HEK293T (cell line): ENCODE measurements at regions not wholly inside any gene's neighbourhood (a gene's known extent, or its start where the extent isn't known, plus 50 kb on each side); places are given as distances from the start of the nearest gene placed in this dataset.

Source experiments
- ARNT ChIP-seq: fragments of 450-650 bp; IDR thresholded peaks from 2 replicates; pipeline ENCODE4 v1.6.1; 2017; ENCODE audit warnings: mild to moderate bottlenecking
- ELF4 ChIP-seq: fragments of 450-650 bp; IDR thresholded peaks from 2 replicates; pipeline ENCODE4 v1.6.1; 2017; ENCODE audit warnings: antibody characterized with exemption
- FOXA1 ChIP-seq: fragments of 450-650 bp; IDR thresholded peaks from 2 replicates; pipeline ENCODE4 v1.6.1; 2016; ENCODE audit warnings: mild to moderate bottlenecking
- FOXK2 ChIP-seq: fragments of 450-650 bp; IDR thresholded peaks from 2 replicates; pipeline ENCODE4 v1.6.1; 2016; ENCODE audit warnings: mild to moderate bottlenecking
- FOXM1 ChIP-seq: fragments of 450-650 bp; IDR thresholded peaks from 2 replicates; pipeline ENCODE4 v1.6.1; 2017; ENCODE audit warnings: mild to moderate bottlenecking, borderline replicate concordance
- HDGF ChIP-seq: fragments of 450-650 bp; IDR thresholded peaks from 2 replicates; pipeline ENCODE4 v1.6.1; 2017; ENCODE audit warnings: antibody characterized with exemption, borderline replicate concordance
- LEF1 ChIP-seq: fragments of 450-650 bp; IDR thresholded peaks from 2 replicates; pipeline ENCODE4 v1.6.1; 2017; ENCODE audit warnings: mild to moderate bottlenecking, borderline replicate concordance
- NFRKB ChIP-seq: fragments of 450-650 bp; IDR thresholded peaks from 2 replicates; pipeline ENCODE4 v1.6.1; 2016; ENCODE audit warnings: mild to moderate bottlenecking, moderate library complexity
- PKNOX1 ChIP-seq: fragments of 450-650 bp; IDR thresholded peaks from 2 replicates; pipeline ENCODE4 v1.6.1; 2016
- SP1 ChIP-seq: fragments of 450-650 bp; IDR thresholded peaks from 2 replicates; pipeline ENCODE4 v1.6.1; 2017
- TARDBP ChIP-seq: fragments of 450-650 bp; IDR thresholded peaks from 2 replicates; pipeline ENCODE4 v1.6.1; 2016
- ZNF384 ChIP-seq: fragments of 450-650 bp; IDR thresholded peaks from 2 replicates; pipeline ENCODE4 v1.6.1; 2016

DNA sequence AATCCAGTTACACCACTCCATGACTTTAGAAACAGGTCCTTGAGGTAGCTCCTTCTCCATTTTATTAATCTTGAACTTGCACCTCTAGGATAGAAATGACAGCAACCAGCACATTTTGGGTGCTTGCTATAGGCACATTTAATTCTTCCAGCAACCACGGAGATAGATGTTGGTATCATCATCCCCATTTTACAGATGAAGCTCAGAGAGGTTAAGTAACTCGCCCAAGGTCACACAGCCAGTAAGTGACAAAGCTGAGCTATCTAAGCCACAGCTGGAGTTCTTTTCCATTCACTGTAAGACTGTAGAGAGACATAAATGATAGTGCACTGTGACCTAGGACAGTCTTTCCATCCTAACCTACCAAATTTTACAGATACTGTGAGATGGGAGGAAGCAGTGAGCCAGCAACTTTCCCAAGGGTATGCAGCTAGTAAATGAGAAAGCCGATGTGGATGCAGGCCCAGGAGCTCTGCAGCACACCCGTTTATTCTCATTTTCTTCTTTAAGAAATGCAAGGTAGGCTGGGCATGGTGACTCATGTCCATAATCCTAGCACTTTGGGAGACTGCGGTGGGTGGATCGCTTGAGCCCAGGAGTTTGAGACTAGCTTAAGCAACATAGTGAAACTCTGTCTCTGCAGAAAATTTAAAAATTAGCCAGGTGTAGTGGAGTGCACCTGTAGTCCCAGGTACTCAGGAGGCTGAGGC is 103.2 kb downstream of the TBX5 start:
- TF ChIP-seq PKNOX1 = no peak
- TF ChIP-seq FOXM1 = no peak
- TF ChIP-seq ELF4 = no peak
- TF ChIP-seq FOXA1 = no peak
- TF ChIP-seq SP1 = no peak
- no peak for TF ChIP-seq LEF1
- TF ChIP-seq TARDBP = no peak
- TF ChIP-seq NFRKB = no peak
- no peak for TF ChIP-seq ARNT
- no peak for TF ChIP-seq ZNF384
- TF ChIP-seq HDGF = no peak
- no peak for TF ChIP-seq FOXK2
